NB4 (cell line): ENCODE measurements at regions not wholly inside any gene's neighbourhood (a gene's known extent, or its start where the extent isn't known, plus 50 kb on each side); places are given as distances from the start of the nearest gene placed in this dataset.

Experiments
- DNase-seq: peaks from one replicate; pipeline ENCODE4 v3.0.0; 2010; ENCODE audit warnings: low read depth
- H3K4me3 ChIP-seq: one replicate; pipeline ENCODE4 v1.5.1; 2011; ENCODE audit warnings: mild to moderate bottlenecking, low read depth, low read length, moderate library complexity
- CTCF ChIP-seq: IDR thresholded peaks from one replicate; pipeline ENCODE4 v1.5.1; 2012; ENCODE audit warnings: low read depth, low read length
- MAX ChIP-seq: IDR thresholded peaks from 2 replicates; pipeline ENCODE4 v1.6.1; 2011; ENCODE audit warnings: low read depth, low read length
- MYC ChIP-seq: IDR thresholded peaks from 2 replicates; pipeline ENCODE4 v1.6.1; 2011; ENCODE audit warnings: low read depth, low read length
- POLR2A ChIP-seq: IDR thresholded peaks from 2 replicates; pipeline ENCODE4 v1.6.1; 2011; ENCODE audit warnings: mild to moderate bottlenecking; ENCODE audit not compliant: insufficient read length; ENCODE audit errors: extremely low read depth

- TF ChIP-seq POLR2A (no peak), MYC (no peak), CTCF (no peak), MAX (no peak)
- H3K4me3 ChIP-seq, result no peak overlapping the region
- no peak for DNase-seq
Measured at GRCh38 chr6:157772820-157773219, 50.2 kb upstream of the SNX9 start.
